NCI-H146 treated with DMSO at 0.1 percent for 48 hours (cell line): ENCODE measurements at regions not wholly inside any gene's neighbourhood (a gene's known extent, or its start where the extent isn't known, plus 50 kb on each side); places are given as distances from the start of the nearest gene placed in this dataset.
"Not testable (repeated sequence)": the region's sequence is repeated elsewhere in the genome, so short reads cannot be mapped to it uniquely, and the experiment has no call there.

Experiments used
- DNase-seq: peaks from one replicate; lab custom pipeline; 2025; ENCODE audit not compliant: unreplicated experiment; lab: John Stamatoyannopoulos, UW

DNA sequence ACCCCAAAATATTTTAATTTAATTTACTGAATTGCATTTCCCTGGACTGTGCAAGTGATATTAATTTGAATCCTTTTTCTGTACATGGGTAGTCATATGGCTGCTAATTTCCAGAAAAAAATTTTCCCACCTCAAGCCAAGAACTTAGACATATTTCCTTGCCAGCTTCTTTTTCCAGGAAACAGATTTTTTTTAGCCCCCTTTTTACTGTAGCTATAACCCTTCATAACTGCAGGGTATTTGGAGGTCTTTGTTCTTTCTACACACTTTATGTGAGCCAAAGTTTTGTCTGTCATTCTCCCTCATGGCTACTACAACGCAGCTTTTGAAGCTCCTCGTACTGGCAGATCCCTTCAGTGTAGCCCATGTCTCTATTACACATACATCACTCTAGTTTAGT is 261.2 kb upstream of the PIK3R1 start:
- DNase-seq: no peak

DNA sequence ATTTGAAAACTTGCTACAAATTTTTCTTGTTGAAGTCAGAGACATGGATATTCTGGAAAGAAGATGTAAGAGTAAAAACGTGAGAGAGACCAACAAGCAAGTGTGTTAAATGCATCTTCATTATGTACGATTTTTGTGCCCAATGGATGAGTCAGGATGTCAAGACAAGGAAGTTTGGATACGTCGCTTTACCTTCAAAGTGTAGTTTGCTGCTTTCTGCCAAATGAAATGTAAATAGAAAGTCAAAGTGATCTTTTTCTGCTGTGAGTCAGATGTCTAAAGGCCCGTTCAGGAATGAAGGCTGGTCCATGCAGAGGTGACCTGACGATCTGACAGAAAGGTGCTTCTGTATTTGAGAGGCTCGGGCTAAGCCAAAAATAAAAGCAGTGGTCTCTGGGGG is 273.1 kb upstream of the PIK3R1 start:
- no peak for DNase-seq

DNA sequence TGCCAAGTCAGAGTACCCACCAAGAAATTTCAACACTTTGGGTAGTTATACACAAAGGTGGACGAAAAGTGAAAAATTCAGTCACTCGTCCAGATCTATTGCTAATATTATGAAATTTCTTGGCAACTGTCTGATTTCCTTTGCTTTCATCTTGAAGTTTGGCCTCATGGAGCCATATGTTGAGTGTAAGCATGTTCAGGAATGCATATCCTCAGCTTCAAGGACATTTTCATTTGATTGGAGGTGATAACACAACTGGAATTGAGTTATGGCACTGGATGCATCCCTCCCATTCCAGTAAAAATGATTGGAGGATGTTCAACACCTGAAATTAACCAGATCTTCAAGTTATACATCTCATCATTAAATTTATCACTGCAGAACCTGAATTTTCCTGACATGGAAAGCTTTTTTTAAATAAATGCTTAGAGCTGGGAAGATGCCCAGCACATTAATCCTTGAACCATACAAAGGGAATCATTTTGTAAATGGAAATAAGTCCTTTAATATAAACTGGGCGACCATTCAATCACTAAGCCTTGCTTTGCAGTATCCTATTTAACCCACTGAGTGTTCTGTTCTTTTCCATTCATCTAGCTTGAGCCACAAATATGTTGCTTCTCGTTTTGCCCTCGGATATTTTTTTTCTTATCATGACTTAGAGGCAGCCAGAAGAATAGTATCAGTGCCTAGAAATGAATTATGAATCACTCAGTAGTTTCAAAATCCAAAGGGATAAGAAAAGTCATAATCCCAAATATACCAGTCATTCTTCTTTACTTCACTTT is 273.7 kb upstream of the PIK3R1 start:
- no peak for DNase-seq

DNA sequence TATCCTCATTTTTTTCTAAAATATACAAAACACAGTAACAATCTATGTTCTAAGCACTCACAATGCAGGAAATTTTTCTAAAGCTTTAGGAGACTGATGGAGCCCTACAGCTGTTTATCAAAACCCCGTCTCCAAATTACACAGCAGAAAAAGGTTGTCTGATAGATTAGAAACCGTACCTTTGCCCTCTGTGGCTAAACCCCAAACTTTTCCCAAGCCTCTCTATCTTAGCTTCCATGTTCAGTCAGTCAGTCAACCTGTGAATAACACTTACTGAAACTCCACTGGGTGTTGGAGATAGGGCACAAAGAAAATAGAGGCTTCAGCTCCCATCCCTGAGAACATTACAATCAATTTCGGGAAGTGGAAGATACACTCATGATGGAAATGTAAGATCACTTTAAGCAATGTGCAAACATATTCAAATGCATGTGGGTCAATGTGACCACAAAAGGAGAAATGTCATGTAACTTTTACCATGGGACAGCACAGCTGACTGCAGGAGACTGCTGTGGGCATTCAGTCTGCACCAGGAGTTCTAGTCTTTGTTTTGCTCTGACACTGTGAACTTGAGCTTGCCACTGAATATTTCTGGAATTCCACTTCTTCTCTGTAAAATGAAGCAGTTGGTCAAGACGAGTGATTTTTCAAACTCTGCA is 279.5 kb upstream of the PIK3R1 start:
- no peak for DNase-seq

DNA sequence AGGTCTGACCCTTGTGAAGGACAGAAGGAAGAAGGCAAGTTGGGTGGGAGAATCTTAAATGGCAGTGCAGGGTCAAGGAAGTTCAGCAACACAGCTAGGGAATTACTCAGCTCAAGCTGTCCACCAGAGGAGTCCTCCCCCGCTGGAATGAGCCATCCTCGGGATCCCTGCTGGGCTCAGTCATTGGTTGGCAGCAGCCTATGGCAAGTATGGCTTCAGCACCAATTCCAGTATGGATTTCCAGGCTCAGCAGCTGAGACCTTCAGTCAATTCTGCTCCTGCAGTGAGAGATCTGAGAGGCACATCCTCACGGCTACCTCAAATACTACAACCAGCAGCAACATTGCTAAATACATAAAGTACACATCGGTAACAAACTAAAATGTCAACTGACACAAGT is 280.6 kb upstream of the PIK3R1 start:
- DNase-seq: no peak

DNA sequence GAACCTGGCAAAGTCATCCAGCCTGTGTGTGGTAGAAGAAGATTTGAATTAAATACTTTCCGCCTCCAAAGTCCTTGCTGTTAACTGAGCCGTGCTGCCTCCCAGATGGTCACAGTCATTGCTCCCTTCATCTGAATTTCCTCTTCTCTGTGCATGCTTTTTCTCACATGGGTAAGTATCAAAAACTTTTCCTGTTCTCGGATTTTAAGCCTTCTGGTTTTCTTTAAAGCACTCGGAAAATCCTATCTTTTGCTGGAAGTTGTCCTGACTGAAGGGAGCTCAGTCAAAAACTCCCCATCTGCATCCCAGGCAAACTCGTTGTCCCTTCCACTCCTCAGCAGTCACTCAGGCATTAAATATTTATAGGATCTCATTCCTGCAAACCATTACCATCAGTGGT is 290.0 kb upstream of the PIK3R1 start:
- no peak for DNase-seq

DNA sequence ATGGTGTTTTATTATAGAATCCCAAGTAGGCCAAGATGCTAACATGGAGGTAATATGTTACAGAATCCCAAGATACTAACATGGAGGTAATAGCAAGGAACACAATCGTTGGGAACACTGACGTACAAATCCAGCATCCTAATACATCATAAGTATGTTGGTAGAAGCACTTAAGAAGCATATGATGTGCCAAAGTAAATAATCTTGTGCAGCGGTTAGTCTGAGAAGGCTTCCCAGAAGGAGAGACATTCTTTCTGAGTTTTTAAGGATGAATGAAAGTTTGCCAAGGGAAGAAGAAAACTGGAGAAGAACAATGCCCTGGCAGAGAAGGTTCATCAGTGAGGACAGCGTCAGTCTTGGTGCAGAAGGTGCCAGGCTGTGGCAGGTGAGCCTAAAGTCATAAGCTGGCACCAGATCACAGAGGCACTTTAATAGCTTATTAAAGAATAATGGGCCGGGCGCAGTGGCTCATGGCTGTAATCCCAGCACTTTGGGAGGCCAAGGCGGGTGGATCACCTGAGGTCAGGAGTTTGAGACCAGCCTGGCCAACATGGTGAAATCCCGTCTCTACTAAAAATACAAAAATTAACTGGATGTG is 294.5 kb upstream of the PIK3R1 start:
- DNase-seq: no peak

DNA sequence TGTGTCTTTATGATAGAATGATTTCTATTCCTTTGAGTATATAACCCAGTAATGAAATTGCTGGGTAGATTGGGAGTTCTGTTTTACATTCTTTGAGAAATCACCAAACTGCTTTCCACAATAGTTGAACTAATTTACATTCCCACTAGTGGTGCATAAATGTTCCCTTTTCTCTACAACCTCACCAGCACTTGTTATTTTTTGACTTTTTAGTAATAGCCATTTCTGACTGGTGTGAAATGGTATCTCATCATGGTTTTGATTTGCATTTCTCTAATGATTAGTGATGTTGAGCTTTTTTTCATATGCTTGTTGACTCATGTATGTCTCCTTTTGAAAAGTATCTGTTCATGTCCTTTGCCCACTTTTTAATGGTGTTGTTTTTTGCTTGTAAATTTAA is 296.0 kb upstream of the PIK3R1 start:
- not testable (repeated sequence) for DNase-seq

DNA sequence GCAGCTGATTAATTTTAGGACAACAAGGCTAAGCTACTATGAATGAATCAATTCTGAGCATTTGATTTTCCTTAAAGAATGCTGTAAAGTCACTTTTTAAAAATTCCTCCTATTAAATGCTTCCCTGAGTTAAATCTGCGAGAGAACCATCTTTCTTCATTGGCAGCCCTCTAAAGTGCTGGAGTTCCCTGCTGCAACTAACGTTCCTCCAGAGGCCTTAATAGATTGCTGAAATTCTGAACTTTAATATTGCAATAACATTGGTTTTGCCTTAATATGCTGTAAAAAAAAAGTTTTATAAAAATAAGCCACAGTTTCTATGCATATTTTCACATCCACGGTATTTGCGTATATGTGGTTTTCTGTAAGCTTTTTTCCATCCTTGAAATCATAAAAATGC is 298.0 kb upstream of the PIK3R1 start:
- DNase-seq: no peak

DNA sequence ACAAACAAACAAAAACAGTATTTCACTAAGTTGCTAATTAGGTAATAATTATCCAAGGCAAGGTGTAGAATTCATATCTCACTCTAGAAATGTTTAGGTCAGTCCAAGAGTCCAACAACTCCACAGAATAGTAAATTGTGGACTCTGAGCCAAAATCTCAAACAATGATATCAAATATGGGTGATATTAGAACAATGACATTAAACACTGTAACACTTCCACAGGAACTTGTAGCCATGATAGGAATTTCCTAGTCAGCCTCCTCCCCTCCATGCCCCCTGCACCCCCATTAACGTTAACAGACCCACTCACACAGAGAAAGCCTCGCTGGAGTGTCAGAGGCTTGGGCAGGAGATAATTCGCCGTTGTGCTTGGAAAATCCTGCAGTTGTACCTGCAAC is 305.0 kb upstream of the PIK3R1 start:
- DNase-seq: no peak

DNA sequence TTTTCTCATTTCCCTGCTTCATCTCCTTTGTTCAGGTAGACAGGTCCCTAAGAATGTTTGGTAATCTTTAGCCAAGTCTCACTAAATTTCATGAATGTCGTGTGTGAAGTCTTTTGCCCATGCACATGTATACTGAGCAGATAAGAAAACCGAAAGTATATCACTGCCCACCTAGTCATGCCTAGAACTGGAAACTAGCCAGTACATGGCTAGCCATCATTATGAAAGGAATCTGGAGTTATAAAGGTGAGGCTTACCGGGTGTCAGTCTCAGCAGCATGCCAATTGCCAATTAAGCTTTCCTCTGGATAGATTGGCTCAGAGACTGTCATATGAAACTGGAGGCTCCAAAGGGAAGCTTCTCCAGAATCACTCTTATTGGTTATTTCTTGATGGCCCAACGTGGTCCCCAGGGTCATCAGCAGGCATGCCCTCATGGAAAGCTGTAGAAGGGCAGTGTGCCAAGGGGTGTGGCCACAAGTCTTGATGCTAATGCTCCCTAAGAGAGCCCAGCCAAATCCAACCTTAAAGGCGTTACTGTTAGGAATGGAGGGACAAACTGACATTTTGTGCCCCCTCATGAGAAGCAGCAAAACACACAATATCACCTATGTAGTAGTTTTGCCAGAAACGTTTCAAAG is 307.3 kb upstream of the PIK3R1 start:
- DNase-seq: no peak

DNA sequence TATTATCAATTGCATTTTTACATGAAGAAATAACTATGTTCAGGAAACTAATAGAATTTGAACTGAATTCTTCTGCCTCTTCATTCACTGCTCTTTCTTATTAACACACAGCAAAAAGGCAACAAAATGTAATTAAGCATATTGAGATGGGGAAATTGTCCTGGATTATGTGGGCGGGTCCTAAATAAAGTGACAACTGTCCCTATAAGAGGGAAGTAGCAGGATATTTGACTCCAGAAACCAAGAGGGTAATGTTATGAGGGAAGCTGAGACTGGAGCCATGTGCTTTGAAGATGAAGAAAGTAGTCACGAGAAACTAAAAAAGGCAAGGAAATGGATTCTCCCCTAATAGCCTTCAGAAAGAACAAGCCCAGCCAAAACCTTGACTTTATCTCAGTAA is 311.2 kb upstream of the PIK3R1 start:
- DNase-seq: no peak

DNA sequence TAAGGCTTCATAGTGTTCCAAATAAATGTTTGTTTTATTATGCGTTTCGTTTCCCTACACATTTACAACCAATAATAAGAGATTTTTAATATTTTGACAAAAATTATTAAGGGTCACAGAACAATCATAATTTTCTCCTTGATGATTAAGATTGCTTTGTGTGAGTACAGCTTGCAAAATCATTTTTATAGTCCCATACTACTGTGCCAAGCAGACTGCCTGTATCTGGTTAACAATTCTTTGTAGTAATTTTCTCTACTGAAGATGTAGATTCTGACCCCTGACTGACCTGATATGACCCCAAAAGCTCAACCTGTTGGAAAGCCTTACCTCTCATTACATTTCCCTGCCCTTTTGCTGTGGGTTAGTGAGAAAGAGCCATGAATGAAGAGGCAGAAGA is 311.9 kb upstream of the PIK3R1 start:
- DNase-seq: no peak

DNA sequence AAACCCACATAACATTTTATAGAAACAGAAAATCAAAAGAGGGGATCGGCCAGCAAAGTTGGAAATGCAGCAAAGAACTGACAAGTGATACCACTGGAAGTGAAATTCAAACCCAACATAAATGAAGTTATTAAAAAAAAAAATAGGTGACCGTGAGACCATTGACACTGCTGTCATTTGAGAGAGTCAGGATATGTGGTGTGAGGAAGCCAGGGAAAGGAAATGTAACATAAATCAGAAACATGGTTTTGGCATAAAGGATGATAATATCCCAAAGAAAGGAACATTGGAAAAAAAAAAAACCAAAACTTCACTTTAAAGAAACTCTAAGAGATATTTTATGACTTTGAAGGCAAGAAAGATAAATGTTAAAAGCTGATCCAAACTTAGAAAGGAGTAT is 312.4 kb upstream of the PIK3R1 start:
- no peak for DNase-seq

DNA sequence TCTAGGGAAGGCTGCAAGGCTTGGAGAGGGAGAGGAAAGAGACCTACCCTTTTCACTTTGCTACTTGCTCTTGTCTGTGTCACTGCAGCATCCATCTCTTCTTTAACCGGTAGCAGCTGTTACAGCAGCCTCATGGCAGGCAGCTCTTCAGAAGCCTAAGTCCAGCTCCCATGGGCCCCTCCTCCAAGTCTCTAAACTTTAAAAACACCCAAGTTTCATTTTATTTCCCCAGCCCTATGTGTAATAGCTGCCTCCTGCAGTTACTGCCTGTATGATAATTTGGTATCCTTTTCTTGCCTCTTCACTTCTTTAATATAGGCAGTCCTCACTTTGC is 313.1 kb upstream of the PIK3R1 start:
- DNase-seq: no peak

DNA sequence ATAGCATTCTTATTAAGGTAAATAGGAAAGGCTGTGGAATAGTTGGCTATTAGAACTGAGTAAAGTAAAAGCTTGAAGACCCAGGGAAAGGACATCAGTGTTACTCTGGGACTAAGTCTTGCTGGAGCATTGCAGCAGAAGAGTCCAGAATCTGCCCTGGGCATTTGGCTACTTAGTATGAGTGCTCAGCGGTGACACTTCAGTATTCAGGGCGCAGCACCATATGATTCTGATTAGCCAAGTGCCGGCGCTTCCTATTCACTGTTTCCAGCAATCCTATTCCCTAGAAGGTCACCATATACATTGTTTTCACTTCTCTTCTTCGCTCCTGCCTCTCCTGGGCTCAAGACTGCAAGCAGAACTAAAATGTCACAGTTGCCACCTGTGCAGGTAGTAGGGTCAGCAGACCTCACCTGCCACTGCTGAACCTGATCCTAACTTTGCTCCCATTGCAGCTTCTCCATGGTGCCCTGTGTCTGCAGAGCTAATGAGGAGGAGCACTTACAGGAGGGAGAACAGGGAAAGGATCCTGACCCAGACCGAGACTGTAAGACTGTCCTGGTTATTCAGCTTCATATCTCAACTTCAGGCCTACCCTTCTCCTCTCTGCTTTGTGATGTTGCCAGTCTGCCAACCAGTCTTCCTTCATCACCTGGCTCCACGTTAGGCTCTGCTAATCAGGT is 313.6 kb upstream of the PIK3R1 start:
- no peak for DNase-seq

DNA sequence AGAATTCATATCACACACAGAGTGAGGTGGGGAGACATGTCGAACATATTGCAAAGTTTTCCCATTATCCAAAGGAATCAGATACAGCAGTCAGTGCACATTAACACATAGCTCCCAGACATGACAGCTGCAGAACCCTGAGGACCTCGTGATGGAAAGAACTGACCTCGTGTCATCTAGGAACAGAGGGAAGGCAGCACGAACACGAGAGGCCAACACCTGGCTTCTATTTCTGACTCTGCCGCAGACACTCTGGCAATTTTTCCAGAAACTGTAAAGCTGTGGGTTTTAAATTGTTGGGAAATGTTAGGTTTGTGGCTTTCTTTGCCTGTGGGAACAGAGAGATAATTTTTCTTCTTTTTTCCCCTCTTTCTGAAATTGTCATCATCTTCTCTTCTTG is 315.0 kb upstream of the PIK3R1 start:
- DNase-seq: no peak

DNA sequence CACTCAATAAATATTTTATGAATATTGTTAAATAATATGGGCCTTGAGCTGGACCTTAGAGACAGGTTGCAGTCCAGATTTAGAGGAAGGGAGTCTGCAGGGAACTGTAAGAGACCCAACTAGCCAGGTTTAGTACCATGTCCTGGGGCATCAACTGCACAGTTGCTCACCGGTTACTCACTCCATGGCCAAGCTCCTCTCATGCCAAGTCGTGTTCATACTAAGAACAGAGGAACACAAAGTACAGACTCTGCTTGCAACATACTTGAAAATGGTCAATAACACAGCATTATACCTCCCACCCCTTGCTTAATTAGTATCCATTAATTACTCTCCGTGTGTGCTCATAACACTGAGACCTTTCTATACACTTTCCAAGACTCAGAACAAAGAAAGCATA is 317.6 kb upstream of the PIK3R1 start:
- no peak for DNase-seq

DNA sequence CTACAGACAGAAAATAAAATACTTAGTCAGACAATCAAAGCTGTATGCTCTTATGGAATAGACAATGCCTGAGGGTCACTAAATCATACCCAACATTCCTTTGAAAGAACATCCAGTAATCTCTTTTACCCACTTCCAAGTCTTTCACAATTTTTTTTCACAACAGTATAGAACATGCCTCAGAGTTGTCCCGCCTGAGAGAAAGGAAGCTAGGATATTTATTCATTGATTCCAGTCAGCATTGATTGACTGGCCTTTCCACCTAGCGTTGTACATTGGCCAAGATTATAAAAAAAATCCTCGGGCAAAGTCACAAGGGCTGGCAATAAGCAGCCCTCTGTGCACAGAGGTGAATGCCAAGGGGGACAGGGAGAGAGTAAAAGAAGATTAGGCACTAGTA is 318.1 kb upstream of the PIK3R1 start:
- DNase-seq: no peak

DNA sequence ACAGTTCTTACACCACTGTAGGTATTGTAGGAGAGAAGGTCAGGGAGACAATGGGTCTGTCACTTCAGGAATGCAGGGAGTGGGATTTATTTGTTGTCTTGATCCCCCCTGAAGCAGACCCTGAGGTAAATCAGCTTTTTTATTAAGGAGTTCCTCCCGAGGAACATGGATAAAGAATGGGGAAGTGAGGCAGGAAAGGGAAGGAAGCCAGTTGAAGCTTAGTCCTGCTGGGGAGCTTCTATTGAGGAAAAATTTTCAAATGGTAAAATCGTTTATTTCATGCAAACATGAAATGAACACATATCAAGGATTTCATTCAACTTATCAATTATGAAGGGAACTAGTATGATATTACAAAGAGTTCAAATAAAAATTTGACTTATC is 318.6 kb upstream of the PIK3R1 start:
- no peak for DNase-seq

DNA sequence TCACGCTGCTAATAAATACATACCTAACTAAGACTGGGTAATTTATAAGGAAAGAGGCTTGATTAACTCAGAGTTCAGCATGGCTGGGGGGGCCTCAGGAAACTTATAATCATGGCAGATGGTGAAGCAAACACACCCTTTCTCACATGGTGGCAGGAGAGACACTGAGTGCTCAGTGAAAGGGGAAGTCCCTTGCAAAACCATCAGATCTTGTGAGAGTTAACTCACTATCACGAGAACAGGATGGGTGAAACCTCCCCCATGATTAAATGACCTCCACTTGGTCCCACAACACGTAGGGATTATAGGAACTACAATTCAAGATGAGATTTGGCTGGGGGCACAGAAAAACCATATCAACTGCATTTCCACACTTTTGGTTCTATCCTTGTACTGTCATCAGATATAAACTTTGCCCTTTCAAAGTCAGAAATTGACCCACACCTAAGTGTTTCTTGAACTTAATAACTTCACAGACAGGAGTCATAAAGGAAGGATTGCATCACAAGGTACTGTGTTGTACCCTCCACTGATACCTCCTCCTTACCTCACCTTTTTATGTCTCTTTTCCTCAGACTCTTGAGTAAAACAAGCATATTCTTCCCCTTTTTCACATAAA is 319.1 kb upstream of the PIK3R1 start:
- DNase-seq: no peak
